Inflammatory macrophage (primary cell): ENCODE measurements at regions not wholly inside any gene's neighbourhood (a gene's known extent, or its start where the extent isn't known, plus 50 kb on each side); places are given as distances from the start of the nearest gene placed in this dataset.
"Not testable (repeated sequence)": the region's sequence is repeated elsewhere in the genome, so short reads cannot be mapped to it uniquely, and the experiment has no call there.

Experiments
- DNase-seq, 2 donors: peaks; one replicate each; pipeline ENCODE4 v3.0.0-alpha.2; 2020 to 2022

DNA sequence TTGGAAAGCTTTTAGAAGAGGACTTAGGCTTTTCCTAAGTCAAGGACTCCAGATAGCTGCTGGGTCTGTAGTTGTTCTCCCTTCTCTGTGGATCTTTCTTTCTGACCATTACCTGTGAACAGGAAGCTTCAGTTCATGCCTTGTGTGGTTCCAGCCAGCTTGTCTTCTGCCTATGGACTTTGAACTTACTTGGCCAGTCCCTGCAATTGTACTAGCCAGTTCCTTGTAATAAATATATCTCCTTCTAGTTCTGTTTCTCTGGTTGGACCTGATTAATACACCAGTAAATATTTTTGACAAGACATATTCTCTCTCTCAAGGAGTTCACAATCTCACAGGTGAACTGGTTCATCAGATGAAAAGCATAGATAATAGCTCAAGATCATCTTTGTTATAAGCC is 341.3 kb upstream of the DPPA4 start:
- no peak for DNase-seq

GRCh38 chr3:109679664-109680063 is 342.3 kb upstream of the DPPA4 start:
- DNase-seq: no peak

DNA sequence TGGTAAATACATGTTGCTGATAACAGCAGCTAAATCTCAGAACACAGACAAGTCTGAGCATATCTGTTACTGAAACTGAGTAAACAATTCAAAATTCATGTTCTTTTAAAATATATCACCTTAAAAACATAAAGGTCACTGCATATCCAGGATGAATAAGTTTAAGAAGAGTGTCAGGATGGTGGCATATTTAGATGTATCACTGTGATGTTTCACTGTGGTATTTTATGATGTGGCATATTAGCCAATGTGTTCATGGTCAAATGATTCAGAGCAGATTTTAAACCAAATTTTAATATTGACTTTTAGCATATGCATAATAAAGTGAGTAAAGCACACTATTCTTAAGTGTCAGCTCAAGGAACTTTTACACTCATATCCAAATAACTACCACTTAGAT is 346.4 kb upstream of the DPPA4 start:
- no peak for DNase-seq

GRCh38 chr3:109685084-109686079 is 348.0 kb upstream of the DPPA4 start:
- no peak for DNase-seq

GRCh38 chr3:109687626-109688025 is 350.3 kb upstream of the DPPA4 start:
- DNase-seq: no peak

DNA sequence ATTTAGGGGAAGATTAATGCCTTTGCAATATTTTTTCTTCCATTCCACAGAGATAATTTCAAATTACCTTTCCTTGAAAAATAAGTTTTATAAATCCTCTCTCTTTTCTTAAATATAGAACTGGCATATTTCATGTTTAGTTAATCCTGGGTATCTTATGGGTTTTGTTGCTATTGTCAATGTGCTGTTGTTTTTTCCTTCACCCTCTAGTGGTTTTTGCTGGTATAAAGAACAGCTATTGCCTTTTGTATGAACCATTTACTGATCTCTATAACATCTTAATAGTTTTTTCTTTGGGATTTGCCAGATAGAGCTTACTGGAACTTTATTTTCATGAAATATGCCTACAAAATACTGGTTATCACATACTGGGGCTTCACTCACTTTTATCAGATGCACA is 359.6 kb upstream of the DPPA4 start:
- DNase-seq: no peak

DNA sequence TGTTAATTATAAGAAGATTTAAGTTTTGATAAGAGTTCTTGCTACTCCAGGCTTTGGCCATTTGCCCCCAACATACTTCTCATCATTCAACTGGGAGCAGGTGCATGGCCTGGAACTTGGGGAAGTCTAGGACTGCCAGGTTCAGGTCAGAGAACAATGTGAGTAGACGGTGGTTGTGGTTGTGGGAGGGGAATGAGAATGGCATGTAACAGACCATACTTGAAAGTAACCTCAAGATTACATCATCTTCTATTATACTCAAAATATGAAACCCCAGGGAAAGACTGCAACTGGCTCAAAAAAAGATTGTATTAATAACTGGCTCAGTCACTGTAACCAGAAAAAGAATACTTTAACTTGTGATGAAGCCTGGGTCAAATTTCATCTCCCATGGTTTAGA is 364.9 kb upstream of the DPPA4 start:
- no peak for DNase-seq

GRCh38 chr3:109702976-109703375 is 365.6 kb upstream of the DPPA4 start:
- no peak for DNase-seq

- DNase-seq: not testable (repeated sequence)
Measured at GRCh38 chr3:109705133-109705532, 367.8 kb upstream of the DPPA4 start.

- no peak for DNase-seq
Measured at GRCh38 chr3:109707617-109708016, 370.3 kb upstream of the DPPA4 start.

- no peak for DNase-seq
Measured at GRCh38 chr3:109713288-109713687, 375.9 kb upstream of the DPPA4 start.

- no peak for DNase-seq
Measured at GRCh38 chr3:109715707-109716106, 378.4 kb upstream of the DPPA4 start.

DNA sequence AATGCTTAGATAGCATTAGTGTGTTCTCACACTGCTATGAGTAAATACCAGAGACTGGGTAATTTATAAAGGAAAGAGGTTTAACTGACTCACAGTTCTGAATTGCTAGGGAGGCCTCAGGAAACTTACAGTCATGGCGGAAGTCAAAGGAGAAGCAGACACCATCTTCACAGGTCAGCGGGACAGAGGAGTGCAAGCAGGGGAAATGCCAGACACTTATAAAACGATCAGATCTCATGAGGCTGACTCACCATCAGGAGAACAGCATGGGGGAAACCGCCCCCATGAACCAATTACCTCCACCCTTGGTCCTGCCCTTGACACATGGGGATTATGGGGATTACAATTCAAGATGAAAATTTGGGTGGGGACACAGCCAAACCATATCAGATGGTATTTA is 381.5 kb upstream of the DPPA4 start:
- no peak for DNase-seq

DNA sequence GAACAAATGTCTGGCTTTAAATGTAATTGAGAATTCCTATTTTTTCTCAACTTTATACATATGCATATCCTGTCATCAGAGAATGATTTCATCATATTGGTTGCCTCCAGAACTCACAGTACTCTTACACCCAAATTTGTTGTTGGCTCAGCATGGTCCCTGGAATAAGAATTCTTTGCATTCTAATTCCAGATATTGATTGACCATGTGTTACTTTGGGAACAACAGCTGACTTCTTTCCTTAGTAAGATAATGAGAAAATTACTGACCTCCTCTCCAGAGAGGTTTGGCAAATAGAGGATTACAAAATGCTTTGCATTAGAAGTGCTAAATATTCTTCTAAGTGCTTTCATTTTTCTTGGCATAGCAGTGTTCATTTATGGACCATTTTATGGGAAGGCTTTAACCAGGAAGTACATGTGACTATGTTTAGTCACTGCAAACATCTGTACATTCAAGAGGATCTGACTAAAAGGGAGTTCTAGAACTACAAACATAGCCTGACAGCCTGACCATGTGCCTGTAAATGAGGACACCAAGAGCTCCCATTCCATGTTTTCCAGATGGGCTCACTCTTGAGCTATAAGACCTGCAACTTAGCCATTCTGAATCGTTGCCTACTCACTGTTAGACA is 391.6 kb upstream of the DPPA4 start:
- DNase-seq: no peak

DNA sequence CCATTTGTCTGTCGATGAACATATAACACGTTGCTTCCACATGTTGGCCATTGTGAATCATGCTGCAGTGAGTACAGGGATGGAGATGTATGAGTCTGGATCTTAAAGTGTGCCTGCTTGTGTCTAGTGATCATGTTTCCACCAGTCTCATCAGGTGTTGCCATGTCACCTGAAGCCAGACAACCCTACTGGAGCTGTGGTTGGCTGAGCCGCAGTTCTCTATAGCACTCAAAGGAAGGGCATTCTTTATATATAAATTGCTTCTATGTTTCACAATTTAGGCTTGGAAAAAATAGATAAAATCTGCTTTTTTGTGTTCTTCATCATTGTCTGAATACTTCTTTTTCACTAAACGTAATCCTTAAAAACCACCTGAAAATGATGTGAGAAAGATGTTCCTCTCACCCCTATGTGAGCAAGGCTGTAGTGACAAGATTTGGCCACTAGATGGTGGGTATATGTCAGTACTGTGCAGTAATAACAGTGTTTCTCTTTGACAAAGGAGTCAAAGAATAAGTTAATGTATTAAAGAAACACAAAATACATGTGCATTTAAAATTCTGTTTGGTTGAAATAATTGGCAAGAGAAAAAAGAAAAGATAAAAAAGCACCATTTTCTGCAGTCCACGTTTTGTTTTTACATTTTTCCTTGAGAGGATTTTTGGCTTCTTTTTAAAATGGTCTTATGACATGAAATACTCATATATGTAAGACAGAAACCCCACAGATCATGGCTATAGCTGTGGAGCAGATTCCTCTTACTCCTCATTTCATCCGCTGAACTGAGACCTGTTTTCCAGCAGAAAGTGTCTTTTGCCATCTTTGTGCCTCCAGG is 394.5 kb upstream of the DPPA4 start:
- peak; percentile 46 to 57 for DNase-seq

DNA sequence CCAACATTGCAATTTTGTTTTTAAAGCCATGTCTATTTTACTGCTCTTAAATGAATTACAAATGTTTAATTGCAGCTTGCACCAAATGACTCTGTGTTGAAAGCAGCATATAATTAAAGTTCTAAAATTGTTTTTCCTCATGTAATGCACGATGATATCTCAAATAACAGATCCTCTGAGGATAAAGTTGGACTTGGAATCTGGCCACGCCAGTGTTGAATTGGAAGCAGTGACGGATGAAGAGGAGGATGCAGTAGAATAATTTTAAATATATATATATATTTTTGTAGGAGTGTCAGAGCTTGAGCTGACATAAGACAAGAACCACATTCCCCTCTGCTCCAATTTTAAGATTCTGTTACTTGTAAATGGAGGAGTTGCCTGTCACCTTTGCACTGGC is 406.6 kb upstream of the DPPA4 start:
- no peak for DNase-seq

DNA sequence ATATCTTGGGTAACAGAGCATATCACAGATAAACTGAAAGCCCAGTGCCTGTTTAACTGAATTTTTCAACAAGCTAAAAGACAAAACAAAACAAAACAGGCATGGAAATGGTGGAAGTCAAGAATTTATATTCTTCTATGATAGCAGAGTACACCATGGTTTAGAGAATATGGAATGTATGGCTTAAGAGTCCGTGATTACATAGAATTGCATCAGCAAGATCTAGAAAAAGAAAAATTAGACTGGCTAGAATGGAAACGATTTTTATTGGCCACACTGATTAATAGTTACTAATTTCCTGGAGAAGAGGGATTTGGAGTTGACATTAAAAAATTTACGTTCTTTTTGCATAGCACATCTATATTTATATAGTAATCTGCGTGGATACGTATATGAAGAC is 435.2 kb upstream of the DPPA4 start:
- DNase-seq: no peak

DNA sequence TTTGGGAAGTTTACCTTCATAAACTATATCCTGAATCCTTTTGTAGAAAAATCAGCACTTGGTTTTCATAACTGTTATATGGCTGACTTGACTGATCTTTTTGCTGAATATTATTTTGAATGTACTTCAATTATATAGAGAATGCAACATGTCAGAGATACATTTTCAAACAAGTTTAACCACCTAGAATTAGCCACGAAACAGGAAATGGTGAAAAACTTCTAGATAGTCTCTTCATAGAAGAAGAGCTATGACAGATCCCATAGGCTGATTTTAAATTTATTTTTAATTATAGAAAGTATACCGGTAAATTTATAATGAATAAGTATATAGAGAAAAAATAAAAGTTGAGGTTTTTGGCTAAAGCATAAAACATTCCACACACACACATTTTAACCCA is 436.8 kb upstream of the DPPA4 start:
- no peak for DNase-seq

- no peak for DNase-seq
Measured at GRCh38 chr3:109784285-109784684, 446.9 kb upstream of the DPPA4 start.

- DNase-seq: no peak
Measured at GRCh38 chr3:109784852-109785631, 447.7 kb upstream of the DPPA4 start.

DNA sequence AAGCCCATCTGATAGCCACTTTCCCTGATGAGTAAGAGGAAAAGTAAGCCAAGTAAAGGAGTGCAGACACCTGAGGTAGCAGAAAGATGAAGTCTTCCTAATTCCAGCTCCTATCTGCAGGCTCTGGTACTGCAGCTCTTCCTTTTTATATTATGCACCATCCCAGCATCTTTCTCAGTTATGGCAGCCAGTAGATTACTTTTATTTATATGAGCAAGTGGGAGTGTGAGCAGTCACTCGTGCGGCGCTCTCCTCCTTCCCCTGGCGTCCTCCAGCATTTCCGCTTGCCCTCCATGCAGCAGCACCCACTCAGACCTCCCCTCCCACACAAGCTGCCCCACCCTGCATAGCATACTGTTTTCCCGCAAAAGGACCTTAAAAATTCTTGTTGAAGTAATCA is 465.9 kb upstream of the DPPA4 start:
- no peak for DNase-seq

DNA sequence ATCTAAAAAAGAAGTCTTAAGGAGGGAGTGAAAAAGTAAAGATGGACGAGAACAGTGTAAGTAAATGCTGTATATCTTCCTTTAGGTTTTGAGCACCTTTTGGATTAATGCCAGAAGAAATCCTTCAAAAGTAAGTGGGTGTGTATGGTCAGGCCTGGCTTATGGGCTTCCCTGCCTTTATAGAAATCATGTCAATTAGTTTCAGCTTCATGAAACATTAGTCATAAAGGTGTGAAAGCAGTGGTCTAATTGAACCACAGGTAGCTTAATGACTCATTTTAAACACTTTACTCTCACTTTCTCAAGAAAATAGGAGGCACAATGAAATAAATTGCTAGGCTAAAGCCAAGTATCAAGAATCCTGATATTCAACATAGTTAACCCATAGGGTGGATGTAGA is 467.4 kb upstream of the DPPA4 start:
- DNase-seq: no peak
